A204.1 (cell line): ENCODE measurements at regions not wholly inside any gene's neighbourhood (a gene's known extent, or its start where the extent isn't known, plus 50 kb on each side); places are given as distances from the start of the nearest gene placed in this dataset.
"Not testable (repeated sequence)": the region's sequence is repeated elsewhere in the genome, so short reads cannot be mapped to it uniquely, and the experiment has no call there.

Source experiments
- FAIRE-seq: peaks from 2 replicates; lab custom pipeline; 2012; peaks lifted over from hg19 to GRCh38; lab: Jason Lieb, UNC

DNA sequence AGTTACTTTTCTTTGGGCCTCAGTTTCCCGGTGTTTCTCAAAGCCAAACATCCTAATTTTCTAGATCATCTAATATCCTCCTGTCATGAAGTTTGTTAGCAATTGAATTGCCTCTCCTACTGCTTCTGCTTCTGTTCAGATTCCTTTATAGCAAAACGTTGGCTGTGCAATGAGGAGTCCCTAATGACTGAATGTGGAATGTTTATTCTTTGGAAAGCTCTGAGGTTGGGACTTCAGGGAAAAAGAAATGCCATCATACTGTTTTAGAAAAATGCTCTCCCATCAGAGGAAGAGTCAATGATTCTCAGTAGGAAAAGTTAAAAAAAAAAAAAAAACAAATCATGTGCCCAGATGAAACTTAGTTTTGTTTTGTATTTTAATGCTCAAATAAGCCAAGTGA, 268.7 kb upstream of the PAPPA start:
- FAIRE-seq, result no peak

DNA sequence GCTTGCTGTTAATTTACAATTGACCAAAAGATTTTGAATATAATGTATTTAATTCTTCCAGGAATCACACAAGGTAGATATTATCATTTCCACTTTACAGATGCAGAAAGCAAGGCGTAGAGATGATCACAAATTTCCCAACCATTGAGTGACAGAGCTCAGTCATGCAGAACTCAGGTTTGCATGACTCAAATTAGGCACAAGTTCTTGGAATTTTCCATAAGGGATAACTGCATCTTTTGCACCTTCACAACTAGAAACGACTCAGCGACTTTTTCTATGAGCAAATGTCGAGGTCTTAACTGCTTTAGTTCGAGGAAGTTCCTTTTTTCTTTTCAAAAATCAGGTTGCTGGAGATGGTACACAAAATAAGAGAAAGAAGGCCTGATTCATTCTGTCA, 265.5 kb upstream of the PAPPA start:
- no peak for FAIRE-seq

DNA sequence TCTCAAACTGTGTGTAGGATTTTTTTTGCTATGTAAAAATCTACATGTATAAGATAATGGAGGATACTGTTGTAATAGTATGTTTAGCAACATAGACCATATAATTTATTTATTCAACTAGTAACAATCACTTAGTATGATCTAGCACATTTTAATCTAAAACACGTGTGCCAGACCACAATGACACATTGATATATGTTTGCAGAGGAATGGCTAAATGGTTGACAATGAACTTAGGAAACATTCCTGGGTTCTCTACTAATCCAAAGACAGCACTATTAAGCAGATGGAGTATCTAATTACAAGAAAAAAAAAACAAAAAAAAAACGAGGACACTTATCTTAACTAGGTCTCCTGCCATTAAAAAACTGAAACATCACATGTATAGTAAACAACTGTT, 261.7 kb upstream of the PAPPA start:
- no peak for FAIRE-seq

DNA sequence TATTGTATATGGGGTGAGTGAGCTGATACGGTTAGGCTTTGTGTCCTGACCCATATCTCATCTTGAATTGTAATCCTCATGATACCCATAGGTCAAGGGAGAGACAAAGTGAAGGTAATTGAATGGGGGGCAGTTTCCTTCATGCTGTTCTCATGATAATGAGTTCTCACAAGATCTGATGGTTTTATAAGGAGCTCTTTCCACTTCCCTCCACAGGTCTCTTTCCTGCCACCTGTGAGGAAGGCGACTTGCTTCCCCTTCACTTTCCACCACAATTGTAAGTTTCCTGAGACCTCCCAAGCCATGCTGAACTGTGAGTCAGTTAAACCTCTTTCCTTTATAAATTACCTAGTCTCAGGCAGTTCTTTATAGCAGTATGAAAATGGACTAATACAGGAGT, 255.1 kb upstream of the PAPPA start:
- FAIRE-seq, result not testable (repeated sequence)

DNA sequence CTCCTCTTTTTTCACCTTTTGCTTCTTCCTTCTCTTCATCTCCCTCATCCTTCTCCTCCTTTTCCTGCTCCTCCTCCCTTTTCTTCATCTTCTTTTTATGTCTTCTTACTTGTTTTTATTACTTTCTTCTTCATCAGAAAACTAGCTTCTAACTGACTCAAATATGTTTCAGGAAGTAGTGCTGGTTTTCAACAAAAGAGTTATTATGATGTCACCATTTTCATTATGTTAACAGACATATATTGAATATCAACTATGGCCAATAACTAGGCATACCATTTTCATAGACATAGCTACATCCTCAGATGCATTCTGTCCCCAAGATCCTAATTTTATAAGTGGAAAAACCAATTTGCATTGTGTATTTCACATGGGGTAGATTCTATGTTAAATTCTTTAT, 252.9 kb upstream of the PAPPA start:
- no peak for FAIRE-seq

DNA sequence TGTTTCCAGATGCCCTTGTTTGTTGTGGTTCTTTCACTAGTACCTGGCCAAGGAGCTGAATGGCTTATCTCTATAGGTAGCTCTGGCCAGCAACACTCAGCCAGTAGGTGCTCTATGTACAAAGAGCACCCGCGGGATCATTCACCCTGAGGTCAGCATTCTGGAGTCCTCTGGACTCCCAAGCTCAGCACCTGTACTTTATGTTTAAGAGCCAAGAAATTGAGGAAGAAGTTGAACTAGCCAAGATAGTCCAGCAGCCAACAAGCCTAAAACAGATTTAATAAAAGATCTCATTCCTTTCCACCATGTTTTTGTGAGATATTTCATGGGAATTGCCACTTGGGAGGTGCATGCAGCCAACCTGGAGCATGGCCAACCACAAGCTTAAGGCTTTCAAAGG, 242.6 kb upstream of the PAPPA start:
- no peak for FAIRE-seq

DNA sequence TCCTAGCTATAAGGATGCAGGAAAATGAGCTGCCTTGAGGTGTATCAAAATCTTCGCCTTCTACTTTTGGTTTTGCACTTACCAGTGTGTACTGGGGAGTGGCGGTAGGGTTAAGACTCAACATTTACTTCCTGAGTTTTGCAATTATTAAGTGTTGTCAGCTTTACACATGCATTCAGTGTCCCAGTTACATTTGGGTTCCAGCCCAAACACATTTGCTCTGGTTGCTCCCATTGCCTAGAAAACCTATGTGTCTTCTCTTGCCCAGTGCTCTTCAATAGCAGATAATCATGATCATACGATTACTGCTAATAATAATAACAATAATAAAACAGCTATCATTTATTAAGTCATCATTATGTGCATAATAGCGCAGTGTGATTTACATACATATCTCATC, 241.5 kb upstream of the PAPPA start:
- FAIRE-seq, result no peak

DNA sequence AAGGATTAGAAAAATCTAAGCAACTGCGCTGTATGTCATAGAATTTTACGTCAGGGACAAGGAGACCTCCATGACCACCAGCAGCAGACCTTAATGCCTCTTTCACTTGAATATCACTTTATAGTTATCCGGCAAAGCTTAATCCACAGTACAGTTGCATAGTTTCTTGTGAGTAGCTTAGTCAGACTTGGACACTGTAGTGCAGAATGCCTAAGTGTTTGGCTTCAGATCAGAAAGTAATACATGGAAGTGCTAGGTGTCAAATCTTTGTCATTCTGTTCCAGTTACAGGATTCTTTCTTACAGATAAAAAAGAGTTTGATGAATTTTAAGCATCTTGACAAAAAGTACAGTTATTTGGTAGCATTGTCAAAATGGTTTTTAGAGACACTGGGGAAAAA, 239.9 kb upstream of the PAPPA start:
- FAIRE-seq, result no peak

DNA sequence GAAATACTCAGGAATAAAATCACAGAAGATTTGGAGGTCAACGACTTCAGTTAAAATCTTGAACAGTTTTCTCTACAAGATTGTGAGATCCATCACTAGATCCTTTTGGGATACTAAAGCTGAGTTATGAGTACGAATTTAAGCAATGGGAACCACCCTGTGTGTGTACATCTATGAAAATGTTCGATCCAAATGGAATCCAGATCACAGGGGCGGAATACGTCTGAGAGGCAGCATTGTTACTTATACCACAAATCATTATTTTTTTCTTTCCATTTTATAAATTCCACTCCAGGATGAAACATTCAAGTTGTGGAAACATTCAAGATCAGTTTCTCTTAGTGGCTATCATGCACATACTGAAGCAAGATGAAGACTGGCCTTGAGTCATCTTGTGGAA, 239.3 kb upstream of the PAPPA start:
- FAIRE-seq, result no peak

DNA sequence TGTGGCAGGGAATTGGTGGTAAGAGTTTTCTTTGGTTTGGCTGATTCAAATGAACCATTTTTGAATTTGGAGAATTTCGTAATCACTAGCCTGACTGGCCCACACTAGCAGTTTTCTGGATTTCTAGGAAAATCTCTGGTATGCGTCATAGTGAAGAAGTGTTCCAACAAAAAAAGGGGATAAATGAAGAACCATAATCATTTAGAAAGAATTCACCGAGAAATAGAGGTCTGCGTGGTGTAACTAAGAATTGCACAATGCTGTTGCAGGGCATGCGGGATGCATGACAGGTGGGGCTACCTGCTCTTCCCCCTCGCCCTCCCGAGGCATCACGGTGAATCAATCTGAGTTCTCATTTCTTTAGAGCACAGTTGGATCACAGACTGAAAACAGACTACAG, 232.3 kb upstream of the PAPPA start:
- no peak for FAIRE-seq

DNA sequence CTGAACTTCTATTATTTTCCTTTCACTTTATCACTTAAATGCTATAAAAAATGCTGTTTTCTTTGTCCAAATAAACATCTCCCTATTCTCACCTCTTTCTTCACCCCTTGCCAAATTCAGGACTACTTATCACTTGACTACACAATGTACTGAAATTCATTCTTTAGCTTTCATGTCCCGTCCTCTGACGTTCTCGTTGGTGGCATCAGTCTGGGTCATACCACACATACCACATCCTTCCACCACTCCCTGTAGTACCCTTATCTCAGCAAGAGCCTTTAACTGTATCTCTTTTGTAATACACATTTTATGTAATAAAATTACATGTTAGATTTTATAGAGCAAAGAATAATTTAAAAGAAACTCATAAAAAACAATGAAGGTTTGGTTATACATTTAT, 231.1 kb upstream of the PAPPA start:
- FAIRE-seq, result no peak

DNA sequence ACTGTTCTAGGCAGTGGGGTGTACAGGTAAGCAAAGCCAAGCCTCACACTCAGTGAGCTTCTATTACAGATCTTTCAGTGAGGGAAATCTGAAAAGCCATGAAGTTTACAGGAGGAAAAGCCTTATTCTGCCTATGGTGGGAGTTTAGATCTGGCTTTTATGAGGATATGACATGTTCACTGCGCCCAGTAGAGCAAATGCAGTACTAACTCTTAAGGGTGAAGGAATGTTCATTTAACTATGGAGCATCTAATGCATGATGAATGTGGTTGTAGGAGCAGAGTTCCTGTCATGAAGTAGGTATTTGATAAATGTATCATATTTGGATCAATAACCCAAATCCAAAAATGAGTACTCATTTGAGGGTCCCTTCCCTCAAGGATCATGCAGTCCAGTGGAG, 230.2 kb upstream of the PAPPA start:
- FAIRE-seq, result no peak

DNA sequence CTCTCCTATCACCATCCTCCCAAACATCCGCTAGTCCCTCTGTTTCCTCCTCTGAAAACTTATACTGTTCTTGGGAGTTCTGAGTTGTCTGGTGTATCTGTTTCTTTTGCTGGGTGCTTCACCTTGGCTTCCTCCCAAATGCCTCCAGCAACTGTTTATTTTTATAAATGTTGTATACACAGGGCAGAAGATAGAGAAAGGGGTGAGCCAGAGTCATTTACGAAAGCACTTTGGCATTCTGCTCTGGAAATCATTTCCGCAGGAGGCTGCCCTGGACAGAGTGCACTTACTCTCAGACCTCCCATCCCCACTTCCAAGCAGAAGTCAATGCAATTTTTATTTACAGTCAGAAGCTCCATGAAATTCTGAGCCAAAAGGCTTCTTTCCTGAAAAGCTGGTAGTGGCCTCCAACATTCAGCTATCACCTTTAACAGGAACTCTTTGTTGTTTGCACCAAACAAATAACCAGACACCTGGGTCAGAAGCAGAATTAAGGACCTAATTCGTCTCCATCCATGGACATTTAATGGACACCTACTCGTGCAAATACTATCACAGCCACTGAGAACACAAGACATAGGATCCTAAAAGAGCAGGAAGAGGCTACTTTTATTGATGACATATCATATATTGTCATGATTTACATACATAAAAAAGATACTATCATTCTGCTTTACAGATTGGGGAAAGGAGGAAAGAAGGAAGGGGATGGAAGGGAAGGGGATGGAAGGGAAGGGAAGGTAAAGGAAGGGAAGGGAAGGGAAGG, 229.5 kb upstream of the PAPPA start:
- no peak for FAIRE-seq

DNA sequence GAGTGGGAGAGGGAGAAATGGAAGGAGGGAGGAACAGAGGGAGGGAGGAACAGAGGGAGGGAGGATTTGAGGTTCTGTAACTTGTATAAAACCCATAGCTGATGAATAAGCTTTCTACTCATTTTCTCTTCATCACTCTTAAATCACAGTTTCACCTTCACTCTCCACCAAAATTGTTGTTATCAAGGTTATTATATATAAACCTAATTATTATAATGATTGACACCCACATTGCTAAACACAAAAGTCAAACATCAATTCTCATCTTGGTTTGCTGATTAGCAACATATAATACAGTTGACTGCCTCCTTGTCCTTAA, 229.0 kb upstream of the PAPPA start:
- no peak for FAIRE-seq

DNA sequence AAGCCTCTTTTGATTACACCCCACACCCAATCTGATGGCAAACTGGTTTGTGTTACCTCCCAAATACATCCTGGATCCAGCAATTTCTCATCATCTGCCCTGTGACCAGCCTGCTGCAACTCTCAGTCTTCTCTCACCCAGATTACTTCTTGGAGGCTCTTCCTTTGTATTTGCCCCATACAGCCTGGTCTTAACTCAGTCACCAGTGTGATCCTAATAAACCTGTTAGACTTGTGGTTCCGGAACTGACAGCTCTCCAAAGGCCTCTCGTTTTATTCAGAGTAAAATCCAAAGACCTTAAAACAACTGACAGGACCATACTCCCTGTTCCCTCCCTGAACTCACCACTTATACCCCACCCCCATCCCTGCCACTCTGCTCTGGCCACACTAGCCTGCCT, 228.2 kb upstream of the PAPPA start:
- FAIRE-seq, result no peak

DNA sequence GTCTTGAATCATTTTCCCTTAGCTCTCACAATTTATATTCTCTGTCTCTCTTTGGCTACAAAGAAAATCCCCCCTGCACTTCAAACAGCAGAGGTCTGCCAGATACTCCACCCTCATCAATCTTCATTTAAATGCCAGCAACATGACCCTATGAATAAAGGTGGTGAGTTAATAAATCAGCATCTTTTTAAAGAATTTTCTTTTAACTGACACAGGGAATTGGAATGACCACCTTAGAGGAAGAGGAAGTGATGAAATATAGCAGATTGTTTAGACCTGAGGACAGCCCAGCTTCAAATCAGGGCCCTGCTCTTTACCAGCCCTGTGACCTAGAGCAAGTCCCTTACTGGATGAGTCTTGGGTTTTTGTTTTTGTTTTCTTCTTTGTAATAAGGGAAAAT, 223.1 kb upstream of the PAPPA start:
- no peak for FAIRE-seq

DNA sequence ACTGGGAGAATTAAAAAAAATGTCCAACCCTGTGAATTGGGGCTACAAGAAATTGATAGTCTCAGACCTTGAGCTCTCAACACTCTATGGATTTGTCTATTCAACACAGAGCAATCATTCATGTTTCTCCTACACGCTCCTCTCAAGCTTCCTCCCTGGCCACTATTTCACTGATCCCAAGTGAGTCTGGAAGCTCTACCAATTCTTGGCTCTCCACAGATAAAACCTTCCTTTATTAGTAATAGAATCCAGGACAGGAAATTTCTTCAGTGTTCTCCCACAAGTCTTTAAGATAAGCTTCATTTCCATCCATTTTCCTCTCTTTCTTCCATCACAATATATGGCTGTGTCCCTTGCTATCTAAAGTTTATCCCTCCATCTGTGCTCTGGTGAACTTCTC, 215.1 kb upstream of the PAPPA start:
- no peak for FAIRE-seq

DNA sequence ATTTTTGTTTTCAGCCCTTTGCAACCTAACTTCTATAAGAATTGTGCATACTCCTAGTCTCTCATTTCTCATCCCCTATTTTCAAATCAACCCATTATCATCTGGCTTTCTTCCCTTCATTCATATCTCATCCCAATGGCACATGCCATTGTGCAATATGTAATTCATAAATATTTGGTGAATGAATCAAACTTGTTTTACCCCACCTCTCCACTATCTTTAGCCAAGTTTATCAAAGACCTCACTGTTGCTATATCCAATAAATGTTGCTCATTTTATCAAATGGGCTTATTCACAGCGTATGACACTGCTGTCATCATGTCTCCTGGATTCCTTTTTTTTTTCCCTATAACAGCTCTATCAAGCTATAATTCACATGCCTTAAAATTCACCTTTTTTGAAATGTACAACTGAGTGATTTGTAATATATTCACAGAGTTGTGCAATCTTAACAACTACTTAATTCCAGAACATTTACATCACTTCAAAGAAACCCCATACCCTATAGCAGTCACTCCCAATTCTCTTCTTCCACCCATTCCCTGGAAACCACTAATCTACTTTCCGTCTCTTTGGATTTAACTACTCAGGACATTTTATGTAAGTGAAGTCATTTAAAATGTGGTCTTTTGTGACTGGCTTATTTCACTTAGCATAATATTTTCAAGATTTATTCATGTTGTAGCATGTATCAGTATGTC, 214.4 kb upstream of the PAPPA start:
- no peak for FAIRE-seq

DNA sequence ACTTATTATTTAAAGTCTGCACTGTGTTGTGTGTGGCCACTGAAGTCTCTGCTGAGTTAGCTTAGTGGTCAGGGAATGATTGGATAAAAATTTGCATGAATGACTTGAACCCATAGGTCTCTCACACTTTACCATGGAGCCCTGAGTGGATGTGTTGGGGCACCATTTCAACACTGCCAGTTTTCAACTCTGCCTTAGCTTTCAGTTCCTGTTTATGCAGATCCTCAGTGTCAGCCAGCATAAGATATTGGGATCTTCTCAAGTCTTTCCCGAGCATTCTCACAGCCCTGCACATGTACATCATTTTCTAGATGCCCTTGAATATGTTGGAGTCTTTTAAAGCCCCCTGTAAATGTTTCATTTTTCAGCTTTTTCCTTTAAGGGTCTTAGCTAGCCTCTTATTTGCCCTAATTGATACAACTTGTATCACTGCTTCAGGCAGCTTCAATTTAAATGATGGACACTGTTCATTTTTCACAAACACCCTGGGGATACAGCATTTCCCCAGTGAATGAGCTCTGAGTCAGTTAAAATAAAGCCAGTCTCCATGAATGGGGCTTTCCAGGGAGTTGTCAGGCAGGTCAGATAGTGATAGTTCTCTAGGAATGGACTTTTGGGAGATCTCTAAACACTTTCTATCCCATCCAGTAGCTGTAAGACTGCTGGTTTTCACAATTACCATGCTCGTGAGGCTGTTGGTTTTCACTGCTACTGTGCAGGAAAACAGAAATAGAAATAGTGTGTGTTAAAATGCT, 211.9 kb upstream of the PAPPA start:
- no peak for FAIRE-seq

DNA sequence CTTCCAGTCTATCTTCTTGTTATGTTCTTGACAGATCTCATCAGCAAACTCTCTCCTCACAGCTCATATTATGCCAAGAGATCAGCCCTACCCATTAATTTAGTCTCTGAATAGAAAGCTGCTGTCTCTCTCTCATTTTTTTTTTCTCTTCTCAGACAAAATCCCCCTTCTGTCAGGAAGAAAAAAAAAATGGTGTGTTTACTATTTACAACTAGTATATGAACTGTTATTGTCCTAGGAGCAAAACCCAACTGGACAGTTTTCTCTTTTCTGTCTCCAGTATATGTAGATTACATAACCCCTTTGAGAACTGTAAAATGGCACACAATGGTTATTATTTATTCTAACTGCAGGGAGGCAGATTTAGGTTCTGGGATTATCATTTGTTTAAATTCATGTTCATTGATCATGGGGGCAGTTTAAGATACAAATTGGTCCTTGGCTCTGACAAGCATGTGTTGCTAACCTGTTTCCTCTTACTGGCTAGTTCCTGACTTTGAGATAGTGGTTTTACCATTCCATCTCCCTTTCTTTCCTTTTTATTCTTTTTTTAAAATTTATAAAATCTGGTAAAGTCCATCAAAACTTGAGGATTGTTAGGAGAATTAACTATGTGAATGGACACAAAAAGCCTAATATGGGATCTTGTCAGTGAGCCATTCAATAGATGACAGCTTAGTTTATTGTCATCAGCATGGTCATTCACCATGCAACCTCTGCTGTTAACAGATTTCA, 210.0 kb upstream of the PAPPA start:
- FAIRE-seq, result no peak

DNA sequence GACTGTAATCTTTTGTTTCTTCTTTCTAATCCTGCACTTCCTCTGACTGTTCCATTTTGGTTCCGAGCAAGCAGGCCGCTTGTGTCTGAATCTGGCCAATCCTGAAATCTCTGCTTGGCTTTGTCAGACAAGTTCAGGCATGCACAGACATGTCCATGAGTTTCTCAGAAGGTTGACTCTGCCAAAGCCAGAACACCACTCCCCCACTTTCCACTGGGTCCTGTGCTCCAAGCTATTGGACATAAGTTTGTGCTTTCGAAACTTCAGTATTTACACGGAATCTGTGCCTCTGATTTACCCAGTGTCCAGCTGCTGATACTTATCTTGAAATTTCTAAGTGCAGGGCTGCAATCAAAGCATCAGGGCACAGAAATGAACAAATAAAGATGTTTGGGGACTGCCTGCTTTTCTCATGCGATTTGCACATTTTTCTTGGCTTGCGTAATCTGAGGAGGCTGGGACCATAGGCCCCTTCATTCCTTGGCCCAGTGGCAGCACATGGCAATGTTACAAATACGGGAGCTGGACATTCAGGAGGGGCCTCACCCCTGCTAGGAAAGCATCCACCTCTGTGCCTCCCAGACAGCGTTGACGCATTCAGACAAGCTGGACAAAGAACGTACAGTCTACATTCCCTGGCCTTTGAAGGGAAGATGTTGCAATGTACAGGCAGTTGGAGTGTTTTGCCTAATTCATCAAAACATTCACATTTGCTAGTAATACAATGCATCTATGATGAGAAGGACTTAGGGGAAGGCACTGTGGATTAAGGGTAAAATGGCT, 209.2 kb upstream of the PAPPA start:
- no peak for FAIRE-seq

DNA sequence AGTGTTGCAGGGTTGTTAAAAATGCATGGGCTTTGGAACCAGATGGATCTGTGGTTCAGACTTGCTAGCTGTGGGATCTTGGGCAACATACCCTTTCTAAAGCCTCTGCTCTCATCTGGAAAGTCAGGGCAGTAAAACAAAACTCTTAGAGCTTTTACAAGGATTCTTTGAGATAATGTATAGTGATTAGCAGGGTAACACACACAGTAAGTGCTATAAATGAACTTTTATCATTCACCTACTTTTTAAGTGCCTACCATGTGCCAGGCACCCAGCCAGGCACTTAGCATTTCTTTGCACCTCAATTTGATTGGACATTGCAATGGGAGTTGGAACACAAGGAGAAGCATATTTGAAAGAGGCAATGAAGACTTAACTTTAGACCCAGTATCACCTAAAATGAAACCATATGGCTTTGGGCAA, 208.6 kb upstream of the PAPPA start:
- FAIRE-seq, result no peak
